ENCODE measurements at regions not wholly inside any gene's neighbourhood (a gene's known extent, or its start where the extent isn't known, plus 50 kb on each side); places are given as distances from the start of the nearest gene placed in this dataset.

DNA sequence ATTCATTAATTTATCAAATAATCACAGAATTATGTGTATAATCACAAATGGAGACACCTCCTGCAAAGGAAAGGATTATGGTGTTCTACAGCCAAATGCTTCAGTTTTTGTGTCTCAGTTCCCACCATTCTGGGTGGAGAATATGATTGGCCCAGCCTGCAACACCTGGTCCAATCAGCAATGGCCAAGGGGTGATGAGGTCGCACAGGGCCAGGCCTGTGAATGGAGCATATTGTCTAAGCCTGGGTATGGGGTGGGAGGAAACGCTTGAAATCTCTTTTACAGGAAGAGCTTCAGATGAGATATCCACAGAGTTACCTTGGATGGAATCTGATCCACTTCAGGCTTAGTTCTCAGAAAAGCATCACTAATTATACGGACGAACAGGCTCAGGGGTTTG lies 271.6 kb downstream of the DHX35 start:
- no peak for DNase-seq

GRCh38 chr20:39227416-39227815 lies 265.3 kb downstream of the DHX35 start:
- no peak for DNase-seq

GRCh38 chr20:39225978-39226377 lies 263.8 kb downstream of the DHX35 start:
- no peak for DNase-seq

DNA sequence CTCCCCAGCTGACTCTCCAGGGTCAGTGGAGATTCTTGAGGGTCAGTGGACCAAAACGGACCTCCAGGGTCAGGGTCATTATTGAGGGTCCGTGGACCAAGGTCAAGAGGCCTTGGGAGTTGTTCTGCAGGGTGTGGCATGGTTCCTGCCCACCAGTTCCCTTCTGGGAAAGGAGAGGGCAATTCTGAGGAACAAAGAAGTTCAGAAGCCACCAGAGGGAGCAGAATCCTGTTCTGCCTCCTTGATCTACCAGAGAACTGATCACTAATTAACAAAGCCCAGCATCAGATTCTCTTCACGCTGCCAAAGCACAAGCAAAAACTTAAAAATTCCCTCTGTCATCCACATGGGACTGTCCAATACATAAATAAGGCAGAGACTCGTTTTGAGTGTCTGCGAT lies 263.4 kb downstream of the DHX35 start:
- DNase-seq = no peak

GRCh38 chr20:39222101-39222500 lies 260.0 kb downstream of the DHX35 start:
- no peak for DNase-seq

- DNase-seq = no peak
These were observed 254.1 kb downstream of the DHX35 start for GRCh38 chr20:39216195-39216594.

DNA sequence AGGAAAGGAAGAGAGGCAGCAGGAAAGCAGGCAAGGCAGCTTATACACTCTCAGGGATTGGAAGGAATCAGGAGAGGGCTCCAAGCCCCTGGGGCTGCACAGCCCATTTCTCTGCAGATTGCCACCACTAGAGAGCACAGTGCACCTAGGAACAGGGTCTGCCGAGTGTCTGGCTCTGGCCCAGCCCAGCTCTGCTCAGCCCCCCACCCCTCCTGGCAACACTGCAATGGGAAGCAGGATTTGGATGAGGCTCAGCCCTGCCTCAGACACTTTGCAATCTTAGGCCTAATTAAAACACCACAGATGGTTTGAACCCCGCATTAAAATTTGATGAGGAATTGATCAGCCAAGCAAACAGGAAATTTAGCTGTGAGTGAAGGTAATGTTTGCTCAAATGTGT lies 252.7 kb downstream of the DHX35 start:
- DNase-seq = peak; percentile 30

DNA sequence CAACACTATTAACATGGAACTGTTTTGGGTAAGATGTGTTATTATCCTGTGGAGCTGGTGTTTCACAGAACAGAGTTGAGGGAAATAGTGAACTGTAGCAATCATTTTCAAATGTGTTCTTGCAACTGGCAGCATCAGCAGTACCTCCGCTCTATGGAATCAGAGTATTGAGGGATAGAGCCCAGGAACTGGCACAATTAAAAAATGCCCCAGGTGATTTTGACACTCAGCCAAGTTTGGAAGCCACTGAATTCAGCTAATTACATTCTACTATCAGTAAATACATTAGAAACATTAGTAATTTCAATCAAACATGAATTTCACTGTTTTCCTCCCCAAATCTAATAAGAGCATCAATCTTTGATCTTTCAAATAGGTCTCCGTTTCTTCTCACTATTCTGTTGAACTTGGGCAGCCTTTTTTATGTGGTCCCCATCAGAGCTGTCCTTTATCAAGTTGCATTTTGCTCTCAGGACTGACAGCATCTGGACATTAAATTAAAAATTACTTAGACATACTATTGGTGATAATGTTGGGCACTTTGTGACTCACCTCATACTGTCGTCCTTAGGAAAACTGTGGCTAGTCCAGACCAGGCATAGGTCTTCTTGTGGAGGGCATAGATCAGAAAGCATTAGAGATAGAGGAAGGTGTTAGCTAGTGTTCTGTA lies 251.5 kb downstream of the DHX35 start:
- no peak for DNase-seq

DNA sequence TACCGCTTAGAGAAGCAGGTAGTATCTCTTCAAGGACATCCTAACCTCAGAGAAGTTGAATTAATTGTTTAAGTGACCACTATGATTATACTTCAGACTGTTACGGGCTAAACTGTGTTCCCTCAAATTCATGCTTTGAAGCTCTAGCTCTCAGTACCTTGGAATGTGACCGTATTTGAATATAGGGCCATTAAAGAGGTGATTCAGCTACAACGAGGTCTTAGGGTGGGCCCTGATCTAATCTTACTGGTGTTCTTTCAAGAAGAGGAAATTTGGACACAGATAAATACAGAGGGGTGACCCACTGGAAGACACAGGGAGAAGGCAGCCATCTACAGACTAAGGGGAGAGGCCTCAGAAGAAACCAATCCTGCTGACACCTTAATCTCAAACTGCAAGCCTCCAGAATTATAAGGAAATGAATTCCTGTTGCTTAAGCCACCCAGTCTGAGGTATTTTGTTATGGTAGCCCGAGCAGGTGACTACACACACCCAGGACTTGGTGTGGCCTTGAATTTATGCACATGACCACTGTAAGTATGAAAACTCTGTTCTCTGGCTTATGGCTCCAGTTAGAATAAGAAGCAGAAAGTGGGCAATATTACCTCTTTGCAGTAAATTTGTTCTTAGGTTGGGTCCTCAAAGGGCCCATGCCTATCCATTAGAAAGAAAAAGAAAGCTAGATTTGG lies 249.1 kb downstream of the DHX35 start:
- no peak for DNase-seq

GRCh38 chr20:39210341-39211036 lies 248.3 kb downstream of the DHX35 start:
- DNase-seq = no peak

- no peak for DNase-seq
These were observed 244.9 kb downstream of the DHX35 start for GRCh38 chr20:39206899-39207564.

GRCh38 chr20:39195582-39196021 lies 233.5 kb downstream of the DHX35 start:
- DNase-seq = no peak

- no peak for DNase-seq
These were observed 228.8 kb downstream of the DHX35 start for GRCh38 chr20:39190666-39191570.

DNA sequence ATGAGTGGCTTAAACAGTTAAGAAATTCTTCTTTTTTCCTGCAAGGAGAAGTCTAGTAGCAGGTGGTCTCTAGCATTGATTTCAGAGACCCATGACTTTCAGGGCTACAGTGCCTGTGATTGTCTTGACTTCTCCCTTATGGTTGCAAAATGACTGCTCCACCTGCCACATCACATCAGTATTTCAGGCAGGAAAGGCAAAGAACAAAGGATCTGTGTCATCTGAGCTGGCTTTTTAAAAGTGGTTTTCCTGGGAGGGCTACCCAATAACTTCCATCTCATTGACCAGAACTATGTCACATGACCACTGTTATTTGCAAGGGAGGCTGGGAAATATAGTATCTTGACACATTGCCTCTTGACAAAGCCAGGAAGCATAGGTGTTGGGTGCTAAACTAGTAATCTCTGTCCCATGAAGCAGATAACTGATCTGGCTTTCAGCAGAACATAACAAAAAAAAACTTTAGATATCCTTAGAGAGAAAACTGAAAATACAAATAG lies 226.2 kb downstream of the DHX35 start:
- DNase-seq = no peak

- DNase-seq = no peak
These were observed 219.3 kb downstream of the DHX35 start for GRCh38 chr20:39181490-39181889.

DNA sequence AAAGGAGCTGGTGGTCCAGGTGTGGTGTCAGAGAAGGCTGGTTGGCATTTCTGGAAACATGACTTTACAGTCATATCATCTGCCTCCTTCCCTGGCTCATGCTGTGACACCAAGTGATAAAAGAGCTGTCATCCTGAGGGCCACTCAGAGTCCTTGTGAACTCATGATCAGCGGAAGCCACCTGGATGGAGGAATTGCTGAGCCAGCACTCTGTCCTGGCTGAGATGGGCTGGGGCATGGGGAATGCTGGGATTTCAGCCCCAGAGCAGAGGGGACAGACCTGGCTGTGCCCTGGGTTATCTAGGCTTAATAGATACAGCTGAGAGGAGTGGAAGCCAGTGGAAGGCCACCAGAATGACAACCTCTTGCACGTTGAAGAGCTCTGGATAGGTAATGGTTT lies 214.3 kb downstream of the DHX35 start:
- DNase-seq = no peak

DNA sequence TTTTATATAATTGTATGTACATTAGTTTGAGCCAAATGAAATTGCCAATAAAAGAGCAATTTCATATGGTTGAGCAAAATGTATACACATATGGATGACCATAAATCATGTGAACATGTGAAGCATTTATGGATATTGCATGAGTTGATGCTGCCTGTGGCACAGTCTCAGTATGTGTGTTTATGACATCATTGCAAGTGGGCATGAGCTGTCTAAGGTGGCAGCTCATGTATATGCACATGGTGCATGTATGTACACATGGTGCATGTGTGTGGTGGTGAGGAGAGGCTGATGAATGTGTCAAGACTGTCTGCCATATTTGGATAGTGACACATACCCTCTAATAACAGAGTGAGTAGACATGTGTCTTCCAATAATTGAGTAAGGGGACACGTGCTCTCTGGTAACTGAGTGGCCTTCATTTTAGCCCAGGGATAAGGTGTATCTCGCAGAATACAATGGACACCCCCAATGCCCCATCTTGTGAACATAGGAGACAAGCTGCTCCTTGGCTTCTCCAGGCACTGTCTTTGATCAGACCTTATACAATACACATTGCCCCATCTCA lies 208.8 kb downstream of the DHX35 start:
- no peak for DNase-seq

DNA sequence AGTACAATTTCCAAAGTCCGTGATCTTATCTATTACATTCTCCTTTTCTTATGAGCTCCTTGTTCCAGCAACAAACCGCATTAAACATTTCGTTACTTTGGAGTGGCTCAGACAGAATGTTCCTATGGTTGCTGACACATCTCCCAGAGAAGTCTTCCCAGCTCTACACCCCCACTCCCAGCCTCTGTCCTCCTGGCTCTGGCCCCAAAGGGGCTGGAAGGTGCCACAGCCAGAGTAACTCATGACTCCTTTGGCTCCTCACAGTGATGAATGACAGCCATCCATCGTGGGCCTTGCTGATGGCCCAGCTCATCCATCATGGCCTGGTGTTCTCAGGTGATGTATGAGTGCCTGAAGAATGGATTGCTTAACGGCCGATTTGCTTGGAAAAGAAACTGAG lies 203.0 kb downstream of the DHX35 start:
- no peak for DNase-seq

DNA sequence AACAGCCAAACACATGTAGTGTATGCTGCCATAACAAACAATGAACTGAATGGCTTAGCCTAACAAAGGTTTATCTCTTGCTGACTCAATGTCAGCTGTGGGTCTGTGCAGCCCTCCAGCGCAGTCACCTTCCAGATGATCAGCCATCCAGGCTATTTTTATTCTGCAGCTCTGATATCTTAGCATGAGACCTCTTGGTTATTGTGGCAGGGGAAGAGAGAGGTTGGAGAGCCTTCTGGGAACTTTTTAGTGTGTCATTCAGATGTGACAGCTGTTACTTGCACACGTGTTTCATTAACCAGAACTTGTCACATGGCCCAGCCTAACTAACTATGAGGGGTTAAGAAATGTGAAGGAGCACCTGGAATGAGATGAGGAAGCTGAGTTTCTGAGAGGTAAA lies 202.5 kb downstream of the DHX35 start:
- DNase-seq = no peak

- DNase-seq = no peak
These were observed 201.8 kb downstream of the DHX35 start for GRCh38 chr20:39163993-39164392.

DNA sequence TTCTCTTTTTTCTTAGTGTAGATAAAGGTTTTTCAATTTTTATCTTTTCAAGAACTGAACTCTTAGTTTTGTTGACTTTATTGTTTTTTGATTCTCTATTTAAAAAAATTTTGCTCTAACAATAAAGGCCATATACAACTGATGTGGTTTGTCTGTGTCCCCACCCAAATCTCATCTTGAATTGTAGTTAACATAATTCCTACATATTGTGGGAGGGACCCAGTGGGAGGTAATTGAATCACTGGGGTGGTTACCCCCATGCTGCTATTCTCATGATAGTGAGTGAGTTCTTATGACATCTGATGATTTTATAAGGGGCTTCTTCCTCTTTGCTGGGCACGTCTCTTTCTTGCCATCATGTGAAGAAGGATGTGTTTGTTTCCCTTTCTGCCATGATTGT lies 199.8 kb downstream of the DHX35 start:
- DNase-seq = no peak

DNA sequence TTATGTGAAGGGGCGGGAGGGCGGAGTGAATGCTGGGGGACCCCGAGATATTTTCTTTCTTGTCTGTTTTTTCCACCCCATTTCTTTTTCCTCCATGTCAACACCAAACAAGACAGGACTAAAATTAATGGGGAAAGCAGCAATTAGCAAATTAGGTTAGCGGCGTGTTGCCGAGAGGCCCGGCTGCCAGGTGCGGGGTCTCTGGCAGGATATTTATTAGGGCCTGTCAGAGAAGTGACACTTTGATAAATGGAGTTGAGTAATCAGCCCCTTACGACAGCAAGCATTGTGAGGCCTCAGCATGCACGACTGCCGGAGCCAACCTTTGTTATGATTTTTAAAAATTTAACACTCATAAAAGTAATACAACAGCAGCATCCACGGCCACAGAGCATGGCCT lies 193.8 kb downstream of the DHX35 start:
- DNase-seq = no peak

Measured in NCI-H446 treated with DMSO at 0.1 percent for 48 hours (cell line).